K562 (cell line): ENCODE measurements at regions not wholly inside any gene's neighbourhood (a gene's known extent, or its start where the extent isn't known, plus 50 kb on each side); places are given as distances from the start of the nearest gene placed in this dataset.

Experiments
- CAMTA2 ChIP-seq: fragments of 250-450 bp; sonication (Bioruptor Pico); conservative IDR thresholded peaks from 2 replicates; pipeline ENCODE4 v1.5.1; 2022
- CEBPB ChIP-seq: fragments of 450-650 bp; IDR thresholded peaks from 2 replicates; pipeline ENCODE4 v1.6.1; 2016; ENCODE audit warnings: missing genetic modification characterization, missing compliant biosample characterization
- HDAC1 ChIP-seq, 2 experiments: fragments of 450-650 bp; IDR thresholded peaks; 2 replicates each; pipeline ENCODE4 v1.6.1; 2016 to 2017; ENCODE audit warnings: inconsistent platforms in 1 of 2, mild to moderate bottlenecking in 1 of 2, moderate library complexity in 1 of 2
- HDAC3 ChIP-seq: fragments of 450-650 bp; IDR thresholded peaks from 2 replicates; pipeline ENCODE4 v1.6.1; 2018; ENCODE audit warnings: borderline replicate concordance, mild to moderate bottlenecking, moderate library complexity; ENCODE audit not compliant: partially characterized antibody
- NCOR1 ChIP-seq: fragments of 450-650 bp; IDR thresholded peaks from 2 replicates; pipeline ENCODE4 v1.6.1; 2016; ENCODE audit warnings: mild to moderate bottlenecking, moderate library complexity
- RBBP5 ChIP-seq: fragments of 200-600 bp; sonication (generic); IDR thresholded peaks from 2 replicates; pipeline ENCODE4 v1.6.1; 2012; ENCODE audit warnings: borderline replicate concordance, mild to moderate bottlenecking, low read length, control low read depth, inconsistent platforms; ENCODE audit not compliant: insufficient read depth, poor library complexity, severe bottlenecking
- TF ChIP-seq, protein P1 (sequence below), 2 experiments: fragments of 450-650 bp in 1 of 2; sonication (generic) in 1 of 2; formaldehyde crosslinking in 1 of 2; IDR thresholded peaks; 2 replicates each; pipeline versions ENCODE4 v1.7.1 to v1.9.0; 2016 to 2022; ENCODE audit warnings: inconsistent platforms in 1 of 2, mild to moderate bottlenecking in 1 of 2, missing genetic modification reagents in 1 of 2
- TF ChIP-seq, protein P2 (sequence below): sonication (generic); formaldehyde crosslinking; IDR thresholded peaks from 2 replicates; pipeline ENCODE4 v1.4.0; 2020; ENCODE audit warnings: mild to moderate bottlenecking, missing genetic modification reagents
- TF ChIP-seq, protein P3 (sequence below): fragments of 250-450 bp; sonication (Bioruptor Pico); IDR thresholded peaks from 2 replicates; pipeline ENCODE4 v1.9.0; 2021; ENCODE audit warnings: mild to moderate bottlenecking
- TF ChIP-seq, protein P4 (sequence below): fragments of 250-450 bp; sonication (Bioruptor Pico); IDR thresholded peaks from 2 replicates; pipeline ENCODE4 v1.8.0; 2021; ENCODE audit warnings: moderate library complexity, mild to moderate bottlenecking, inconsistent platforms
- TF ChIP-seq, protein P5 (sequence below): sonication (generic); formaldehyde crosslinking; IDR thresholded peaks from 2 replicates; pipeline ENCODE4 v1.8.1; 2023; ENCODE audit warnings: missing genetic modification reagents, mild to moderate bottlenecking, borderline replicate concordance

DNA sequence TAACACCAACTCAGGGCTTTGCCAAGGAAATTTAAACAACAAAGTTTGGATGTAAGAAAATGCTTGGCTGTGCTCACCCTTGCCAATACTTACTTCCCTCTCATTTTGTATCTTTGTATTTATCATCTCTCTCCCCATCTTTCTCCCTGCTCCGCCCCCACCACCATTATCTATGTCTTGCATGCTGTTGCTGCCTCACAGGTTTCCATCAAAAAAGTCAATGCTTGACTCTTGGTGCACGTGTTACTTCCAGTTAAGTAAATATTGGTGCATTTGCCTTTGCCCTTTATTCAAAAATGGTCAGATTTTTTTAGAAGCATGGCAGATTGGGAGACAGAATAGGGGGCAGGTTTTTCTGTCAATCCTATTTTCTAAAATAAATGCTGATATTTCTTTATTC, 626.0 kb downstream of the ACTR3B start (continued):
- TF ChIP-seq, protein P1, sequence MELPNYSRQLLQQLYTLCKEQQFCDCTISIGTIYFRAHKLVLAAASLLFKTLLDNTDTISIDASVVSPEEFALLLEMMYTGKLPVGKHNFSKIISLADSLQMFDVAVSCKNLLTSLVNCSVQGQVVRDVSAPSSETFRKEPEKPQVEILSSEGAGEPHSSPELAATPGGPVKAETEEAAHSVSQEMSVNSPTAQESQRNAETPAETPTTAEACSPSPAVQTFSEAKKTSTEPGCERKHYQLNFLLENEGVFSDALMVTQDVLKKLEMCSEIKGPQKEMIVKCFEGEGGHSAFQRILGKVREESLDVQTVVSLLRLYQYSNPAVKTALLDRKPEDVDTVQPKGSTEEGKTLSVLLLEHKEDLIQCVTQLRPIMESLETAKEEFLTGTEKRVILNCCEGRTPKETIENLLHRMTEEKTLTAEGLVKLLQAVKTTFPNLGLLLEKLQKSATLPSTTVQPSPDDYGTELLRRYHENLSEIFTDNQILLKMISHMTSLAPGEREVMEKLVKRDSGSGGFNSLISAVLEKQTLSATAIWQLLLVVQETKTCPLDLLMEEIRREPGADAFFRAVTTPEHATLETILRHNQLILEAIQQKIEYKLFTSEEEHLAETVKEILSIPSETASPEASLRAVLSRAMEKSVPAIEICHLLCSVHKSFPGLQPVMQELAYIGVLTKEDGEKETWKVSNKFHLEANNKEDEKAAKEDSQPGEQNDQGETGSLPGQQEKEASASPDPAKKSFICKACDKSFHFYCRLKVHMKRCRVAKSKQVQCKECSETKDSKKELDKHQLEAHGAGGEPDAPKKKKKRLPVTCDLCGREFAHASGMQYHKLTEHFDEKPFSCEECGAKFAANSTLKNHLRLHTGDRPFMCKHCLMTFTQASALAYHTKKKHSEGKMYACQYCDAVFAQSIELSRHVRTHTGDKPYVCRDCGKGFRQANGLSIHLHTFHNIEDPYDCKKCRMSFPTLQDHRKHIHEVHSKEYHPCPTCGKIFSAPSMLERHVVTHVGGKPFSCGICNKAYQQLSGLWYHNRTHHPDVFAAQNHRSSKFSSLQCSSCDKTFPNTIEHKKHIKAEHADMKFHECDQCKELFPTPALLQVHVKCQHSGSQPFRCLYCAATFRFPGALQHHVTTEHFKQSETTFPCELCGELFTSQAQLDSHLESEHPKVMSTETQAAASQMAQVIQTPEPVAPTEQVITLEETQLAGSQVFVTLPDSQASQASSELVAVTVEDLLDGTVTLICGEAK (IDR thresholded peaks at IDR 0.05): no peak
- TF ChIP-seq, protein P1 (CRISPR knock-in tag; IDR thresholded peaks at IDR 0.05): no peak
- TF ChIP-seq HDAC1 (IDR thresholded peaks at IDR 0.05) (peak in 1 of 2 experiments; percentile 50; a peak in 2 of 4 replicates), CAMTA2 (CRISPR knock-in tag) (no peak), NCOR1 (peak; percentile 76), RBBP5 (no peak), CEBPB (tag) (no peak), HDAC3 (no peak)
- TF ChIP-seq, protein P2, sequence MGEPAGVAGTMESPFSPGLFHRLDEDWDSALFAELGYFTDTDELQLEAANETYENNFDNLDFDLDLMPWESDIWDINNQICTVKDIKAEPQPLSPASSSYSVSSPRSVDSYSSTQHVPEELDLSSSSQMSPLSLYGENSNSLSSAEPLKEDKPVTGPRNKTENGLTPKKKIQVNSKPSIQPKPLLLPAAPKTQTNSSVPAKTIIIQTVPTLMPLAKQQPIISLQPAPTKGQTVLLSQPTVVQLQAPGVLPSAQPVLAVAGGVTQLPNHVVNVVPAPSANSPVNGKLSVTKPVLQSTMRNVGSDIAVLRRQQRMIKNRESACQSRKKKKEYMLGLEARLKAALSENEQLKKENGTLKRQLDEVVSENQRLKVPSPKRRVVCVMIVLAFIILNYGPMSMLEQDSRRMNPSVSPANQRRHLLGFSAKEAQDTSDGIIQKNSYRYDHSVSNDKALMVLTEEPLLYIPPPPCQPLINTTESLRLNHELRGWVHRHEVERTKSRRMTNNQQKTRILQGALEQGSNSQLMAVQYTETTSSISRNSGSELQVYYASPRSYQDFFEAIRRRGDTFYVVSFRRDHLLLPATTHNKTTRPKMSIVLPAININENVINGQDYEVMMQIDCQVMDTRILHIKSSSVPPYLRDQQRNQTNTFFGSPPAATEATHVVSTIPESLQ (CRISPR knock-in tag): no peak
- TF ChIP-seq, protein P3, sequence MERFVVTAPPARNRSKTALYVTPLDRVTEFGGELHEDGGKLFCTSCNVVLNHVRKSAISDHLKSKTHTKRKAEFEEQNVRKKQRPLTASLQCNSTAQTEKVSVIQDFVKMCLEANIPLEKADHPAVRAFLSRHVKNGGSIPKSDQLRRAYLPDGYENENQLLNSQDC (CRISPR knock-in tag): no peak
- TF ChIP-seq, protein P4, sequence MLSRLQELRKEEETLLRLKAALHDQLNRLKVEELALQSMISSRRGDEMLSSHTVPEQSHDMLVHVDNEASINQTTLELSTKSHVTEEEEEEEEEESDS (CRISPR knock-in tag): no peak
- TF ChIP-seq, protein P5, sequence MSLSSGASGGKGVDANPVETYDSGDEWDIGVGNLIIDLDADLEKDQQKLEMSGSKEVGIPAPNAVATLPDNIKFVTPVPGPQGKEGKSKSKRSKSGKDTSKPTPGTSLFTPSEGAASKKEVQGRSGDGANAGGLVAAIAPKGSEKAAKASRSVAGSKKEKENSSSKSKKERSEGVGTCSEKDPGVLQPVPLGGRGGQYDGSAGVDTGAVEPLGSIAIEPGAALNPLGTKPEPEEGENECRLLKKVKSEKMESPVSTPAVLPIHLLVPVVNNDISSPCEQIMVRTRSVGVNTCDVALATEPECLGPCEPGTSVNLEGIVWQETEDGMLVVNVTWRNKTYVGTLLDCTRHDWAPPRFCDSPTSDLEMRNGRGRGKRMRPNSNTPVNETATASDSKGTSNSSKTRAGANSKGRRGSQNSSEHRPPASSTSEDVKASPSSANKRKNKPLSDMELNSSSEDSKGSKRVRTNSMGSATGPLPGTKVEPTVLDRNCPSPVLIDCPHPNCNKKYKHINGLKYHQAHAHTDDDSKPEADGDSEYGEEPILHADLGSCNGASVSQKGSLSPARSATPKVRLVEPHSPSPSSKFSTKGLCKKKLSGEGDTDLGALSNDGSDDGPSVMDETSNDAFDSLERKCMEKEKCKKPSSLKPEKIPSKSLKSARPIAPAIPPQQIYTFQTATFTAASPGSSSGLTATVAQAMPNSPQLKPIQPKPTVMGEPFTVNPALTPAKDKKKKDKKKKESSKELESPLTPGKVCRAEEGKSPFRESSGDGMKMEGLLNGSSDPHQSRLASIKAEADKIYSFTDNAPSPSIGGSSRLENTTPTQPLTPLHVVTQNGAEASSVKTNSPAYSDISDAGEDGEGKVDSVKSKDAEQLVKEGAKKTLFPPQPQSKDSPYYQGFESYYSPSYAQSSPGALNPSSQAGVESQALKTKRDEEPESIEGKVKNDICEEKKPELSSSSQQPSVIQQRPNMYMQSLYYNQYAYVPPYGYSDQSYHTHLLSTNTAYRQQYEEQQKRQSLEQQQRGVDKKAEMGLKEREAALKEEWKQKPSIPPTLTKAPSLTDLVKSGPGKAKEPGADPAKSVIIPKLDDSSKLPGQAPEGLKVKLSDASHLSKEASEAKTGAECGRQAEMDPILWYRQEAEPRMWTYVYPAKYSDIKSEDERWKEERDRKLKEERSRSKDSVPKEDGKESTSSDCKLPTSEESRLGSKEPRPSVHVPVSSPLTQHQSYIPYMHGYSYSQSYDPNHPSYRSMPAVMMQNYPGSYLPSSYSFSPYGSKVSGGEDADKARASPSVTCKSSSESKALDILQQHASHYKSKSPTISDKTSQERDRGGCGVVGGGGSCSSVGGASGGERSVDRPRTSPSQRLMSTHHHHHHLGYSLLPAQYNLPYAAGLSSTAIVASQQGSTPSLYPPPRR: no peak
